ENCODE measurements at regions not wholly inside any gene's neighbourhood (a gene's known extent, or its start where the extent isn't known, plus 50 kb on each side); places are given as distances from the start of the nearest gene placed in this dataset.

- TF ChIP-seq CTCF (IDR thresholded peaks at IDR 0.05; ENCODE audit: low read length) (no peak), EZH2 (IDR thresholded peaks at IDR 0.05; ENCODE audit: borderline replicate concordance, low read length) (no peak)
Measured at GRCh38 chr6:132045877-132046276, 94.7 kb upstream of the CCN2 start.
